Right atrium auricular region (tissue), 2 donors: ENCODE measurements at regions not wholly inside any gene's neighbourhood (a gene's known extent, or its start where the extent isn't known, plus 50 kb on each side); places are given as distances from the start of the nearest gene placed in this dataset.

ENCODE experiments used
- DNase-seq: peaks from one replicate; pipeline ENCODE4 v3.0.0-alpha.2; 2019; ENCODE audit warnings: low spot score
- H3K27ac ChIP-seq, 2 donors: fragments of 200-600 bp; sonication (generic); 1 replicate in 1 of 2; 2 replicates in 1 of 2; pipeline ENCODE4 v1.5.1; 2016 to 2019
- H3K27me3 ChIP-seq, 2 donors: fragments of 200-600 bp; sonication (generic); one replicate each; pipeline versions ENCODE4 v1.5.1 to v1.6.0; 2017 to 2019
- H3K36me3 ChIP-seq: fragments of 200-600 bp; sonication (generic); one replicate; pipeline ENCODE4 v1.5.1; 2016
- H3K4me1 ChIP-seq, 2 donors: fragments of 200-600 bp; sonication (generic); one replicate each; pipeline versions ENCODE4 v1.5.1 to v1.6.0; 2017 to 2019
- H3K4me3 ChIP-seq, 2 donors: fragments of 200-600 bp; sonication (generic); 1 replicate in 1 of 2; 2 replicates in 1 of 2; pipeline ENCODE4 v1.5.1; 2017 to 2019; ENCODE audit warnings: mild to moderate bottlenecking in 1 of 2, moderate library complexity in 1 of 2
- H3K9me3 ChIP-seq, 2 donors: fragments of 200-600 bp; sonication (generic); one replicate each; pipeline ENCODE4 v1.5.1; 2019
- TF ChIP-seq, protein P1 (sequence below), 2 donors: fragments of 200-600 bp; sonication (generic); IDR thresholded peaks; one replicate each; pipeline ENCODE4 v1.5.1; 2019; ENCODE audit warnings: antibody characterized with exemption in 2 of 2

DNA sequence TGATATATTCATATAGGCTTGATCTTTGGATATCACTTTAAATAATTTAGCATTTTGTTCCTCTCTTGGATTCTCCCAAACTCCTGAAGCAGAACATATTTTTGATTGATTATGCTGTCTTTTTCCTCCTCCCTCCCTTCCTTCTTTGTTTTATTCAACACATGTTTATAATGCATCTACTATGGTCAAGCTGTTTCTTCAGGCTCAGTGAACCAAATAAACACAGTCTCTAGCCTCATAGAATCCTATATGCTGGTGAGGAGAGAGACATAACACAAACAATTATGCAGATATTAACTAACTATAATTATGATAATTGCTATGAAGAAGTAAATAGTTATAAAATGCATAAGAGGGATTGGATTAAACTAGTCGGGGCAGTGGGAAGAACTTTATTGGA is 1023.6 kb upstream of the RAG2 start:
- TF ChIP-seq, protein P1, sequence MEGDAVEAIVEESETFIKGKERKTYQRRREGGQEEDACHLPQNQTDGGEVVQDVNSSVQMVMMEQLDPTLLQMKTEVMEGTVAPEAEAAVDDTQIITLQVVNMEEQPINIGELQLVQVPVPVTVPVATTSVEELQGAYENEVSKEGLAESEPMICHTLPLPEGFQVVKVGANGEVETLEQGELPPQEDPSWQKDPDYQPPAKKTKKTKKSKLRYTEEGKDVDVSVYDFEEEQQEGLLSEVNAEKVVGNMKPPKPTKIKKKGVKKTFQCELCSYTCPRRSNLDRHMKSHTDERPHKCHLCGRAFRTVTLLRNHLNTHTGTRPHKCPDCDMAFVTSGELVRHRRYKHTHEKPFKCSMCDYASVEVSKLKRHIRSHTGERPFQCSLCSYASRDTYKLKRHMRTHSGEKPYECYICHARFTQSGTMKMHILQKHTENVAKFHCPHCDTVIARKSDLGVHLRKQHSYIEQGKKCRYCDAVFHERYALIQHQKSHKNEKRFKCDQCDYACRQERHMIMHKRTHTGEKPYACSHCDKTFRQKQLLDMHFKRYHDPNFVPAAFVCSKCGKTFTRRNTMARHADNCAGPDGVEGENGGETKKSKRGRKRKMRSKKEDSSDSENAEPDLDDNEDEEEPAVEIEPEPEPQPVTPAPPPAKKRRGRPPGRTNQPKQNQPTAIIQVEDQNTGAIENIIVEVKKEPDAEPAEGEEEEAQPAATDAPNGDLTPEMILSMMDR (IDR thresholded peaks at IDR 0.05), result no peak
- Histone ChIP-seq H3K4me3 (no peak overlapping the region), H3K36me3 (no peaks in the 10 kb centered on the region), H3K9me3 (no peaks in the 10 kb centered on the region), H3K27me3 (no peaks in the 10 kb centered on the region), H3K4me1 (no peaks in the 10 kb centered on the region), H3K27ac (no peak overlapping the region)
- no peak for DNase-seq

DNA sequence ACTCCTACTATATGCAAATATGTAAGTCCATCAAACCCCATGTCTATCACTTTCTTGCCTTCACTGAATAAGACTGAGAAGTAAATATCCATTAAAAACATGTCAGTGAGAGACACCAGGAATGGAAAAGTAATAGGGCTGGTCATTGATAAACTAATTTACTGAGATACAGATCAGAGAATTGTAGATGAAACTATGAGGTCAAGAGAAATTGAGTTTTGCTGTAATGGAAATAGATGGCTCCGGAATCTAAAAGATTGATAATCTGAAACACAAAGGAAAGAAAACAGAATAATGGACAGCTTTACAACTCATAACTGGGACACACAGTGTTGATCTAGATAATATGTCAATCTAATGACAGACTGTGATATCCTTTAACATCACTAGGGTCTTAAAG is 1018.3 kb upstream of the RAG2 start:
- Histone ChIP-seq H3K36me3 (no peaks in the 10 kb centered on the region), H3K4me1 (no peaks in the 10 kb centered on the region), H3K27me3 (no peaks in the 10 kb centered on the region), H3K9me3 (no peaks in the 10 kb centered on the region), H3K27ac (no peak overlapping the region), H3K4me3 (no peak overlapping the region)
- TF ChIP-seq, protein P1 (IDR thresholded peaks at IDR 0.05), result no peak
- DNase-seq, result no peak

DNA sequence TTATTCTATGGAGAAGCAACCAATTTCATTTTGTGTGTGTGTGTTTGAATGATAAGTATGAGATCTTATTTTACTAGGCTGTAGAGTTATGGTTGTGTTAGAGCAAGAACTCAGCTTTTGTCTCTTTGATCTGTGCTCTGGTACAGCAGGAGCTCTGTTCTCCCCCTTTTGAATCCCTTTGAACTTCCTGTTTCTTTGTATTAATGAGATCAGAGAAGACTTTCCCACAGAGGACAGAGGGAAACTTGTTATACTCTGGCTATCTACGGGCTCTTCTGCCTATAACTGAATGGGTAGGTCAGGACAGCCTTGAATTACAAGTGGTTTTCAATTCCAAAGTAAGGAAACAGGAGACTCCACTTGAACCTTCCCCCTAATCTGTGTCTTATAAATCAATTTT is 1015.0 kb upstream of the RAG2 start:
- TF ChIP-seq, protein P1 (IDR thresholded peaks at IDR 0.05), result no peak
- Histone ChIP-seq H3K36me3 (no peaks in the 10 kb centered on the region), H3K4me3 (no peak overlapping the region), H3K9me3 (no peaks in the 10 kb centered on the region), H3K4me1 (no peaks in the 10 kb centered on the region), H3K27ac (no peak overlapping the region), H3K27me3 (no peaks in the 10 kb centered on the region)
- no peak for DNase-seq

DNA sequence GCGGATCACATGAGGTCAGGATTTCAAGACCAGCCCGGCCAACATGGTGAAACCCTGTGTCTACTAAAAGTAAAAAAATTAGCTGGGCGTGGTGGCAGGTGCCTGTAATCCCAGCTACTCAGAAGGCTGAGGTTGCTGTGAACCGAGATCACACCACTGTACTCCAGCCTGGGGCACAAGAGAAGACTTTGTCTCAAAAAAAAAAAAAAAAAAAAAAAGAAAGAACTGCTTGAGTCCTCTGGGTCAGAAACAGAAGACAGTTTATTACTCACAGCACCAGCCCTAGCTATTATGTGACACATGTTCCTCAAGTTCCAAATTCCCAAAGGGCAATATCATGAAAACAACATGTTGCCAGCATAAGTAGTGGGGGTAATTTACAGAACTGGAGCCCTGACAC is 1014.1 kb upstream of the RAG2 start:
- H3K36me3 ChIP-seq, result no peaks in the 10 kb centered on the region
- DNase-seq, result no peak
- H3K9me3 ChIP-seq, result no peaks in the 10 kb centered on the region
- TF ChIP-seq, protein P1 (IDR thresholded peaks at IDR 0.05), result no peak
- H3K27ac ChIP-seq, result no peak overlapping the region
- H3K27me3 ChIP-seq, result no peaks in the 10 kb centered on the region
- H3K4me1 ChIP-seq, result no peaks in the 10 kb centered on the region
- H3K4me3 ChIP-seq, result no peak overlapping the region

DNA sequence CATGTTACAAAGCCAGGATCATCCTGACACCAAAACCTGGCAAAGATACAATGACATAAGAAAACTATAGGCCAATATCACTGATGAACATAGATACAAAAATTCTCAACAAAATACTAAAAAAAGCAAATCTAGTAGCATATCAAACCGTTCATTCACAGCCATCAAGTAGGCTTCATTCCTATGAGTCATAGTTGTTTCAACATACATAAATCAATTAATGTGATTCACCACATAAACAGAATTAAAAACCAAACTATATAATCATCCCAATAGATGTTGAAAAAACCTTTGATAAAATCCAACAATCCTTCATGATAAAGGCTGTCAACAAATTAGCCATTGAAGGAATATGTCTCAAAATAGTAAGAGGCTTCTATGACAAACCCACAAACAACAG is 1007.2 kb upstream of the RAG2 start:
- no peak for DNase-seq
- TF ChIP-seq, protein P1 (IDR thresholded peaks at IDR 0.05), result no peak
- peaks cover 0 to 14% of the 10 kb centered on the region in 2 donors for H3K9me3 ChIP-seq

DNA sequence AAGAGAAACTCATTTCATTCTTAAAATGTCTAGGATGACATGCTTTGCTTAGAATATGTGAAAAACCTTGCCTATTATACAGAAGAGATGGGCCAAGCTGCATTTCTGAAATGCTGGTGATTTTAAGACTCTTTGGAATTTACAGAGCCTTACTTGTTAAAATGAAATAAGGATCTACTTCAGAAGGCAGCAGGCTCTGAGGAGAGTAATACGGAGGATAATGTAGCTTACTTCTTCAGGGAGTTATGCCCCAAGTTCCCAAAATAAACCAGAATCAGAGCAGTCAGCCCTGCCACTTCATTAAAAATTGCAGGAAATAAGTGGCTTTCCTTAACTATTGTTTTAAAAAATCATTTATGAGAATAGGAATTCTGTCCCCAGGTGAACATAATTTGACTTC is 1000.3 kb upstream of the RAG2 start:
- no peaks in the 10 kb centered on the region for H3K27me3 ChIP-seq
- no peaks in the 10 kb centered on the region for H3K36me3 ChIP-seq
- no peak for DNase-seq
- no peak overlapping the region for H3K27ac ChIP-seq
- H3K4me3 ChIP-seq, result no peak overlapping the region
- H3K4me1 ChIP-seq, result no peaks in the 10 kb centered on the region
- H3K9me3 ChIP-seq, result peaks cover 0 to 5% of the 10 kb centered on the region in 2 donors
- TF ChIP-seq, protein P1 (IDR thresholded peaks at IDR 0.05), result no peak

More for the DNA sequence above, 1007.2 kb upstream of the RAG2 start:
- no peak overlapping the region for H3K27ac ChIP-seq
- H3K36me3 ChIP-seq, result no peaks in the 10 kb centered on the region
- H3K27me3 ChIP-seq, result no peaks in the 10 kb centered on the region
- no peaks in the 10 kb centered on the region for H3K4me1 ChIP-seq
- no peak overlapping the region for H3K4me3 ChIP-seq
